ENCODE measurements at regions not wholly inside any gene's neighbourhood (a gene's known extent, or its start where the extent isn't known, plus 50 kb on each side); places are given as distances from the start of the nearest gene placed in this dataset.

DNA sequence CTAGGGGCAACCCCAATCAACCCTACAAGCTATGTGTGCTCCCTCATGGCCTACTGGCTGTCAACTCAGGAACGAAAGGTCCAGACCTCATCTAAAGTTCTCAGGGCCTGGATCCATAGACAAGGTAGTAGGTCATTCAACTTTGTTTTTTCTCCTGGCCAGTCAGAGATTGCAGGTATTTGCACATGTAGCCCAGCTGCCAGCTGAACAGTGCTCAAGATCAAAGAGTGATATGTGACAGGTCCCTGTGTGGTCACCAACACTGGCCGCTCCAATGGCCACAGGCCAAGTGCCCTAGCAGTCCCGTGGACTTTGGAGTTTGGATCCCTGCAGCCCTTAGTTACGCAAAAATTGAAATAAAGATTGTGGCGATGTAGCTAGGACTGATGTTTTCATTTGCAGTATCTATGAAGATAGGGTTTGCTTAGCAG is 60.6 kb upstream of the ATXN1 start:
- no peak for TF ChIP-seq POLR2AphosphoS5 (IDR thresholded peaks at IDR 0.05)
- TF ChIP-seq, protein P1, sequence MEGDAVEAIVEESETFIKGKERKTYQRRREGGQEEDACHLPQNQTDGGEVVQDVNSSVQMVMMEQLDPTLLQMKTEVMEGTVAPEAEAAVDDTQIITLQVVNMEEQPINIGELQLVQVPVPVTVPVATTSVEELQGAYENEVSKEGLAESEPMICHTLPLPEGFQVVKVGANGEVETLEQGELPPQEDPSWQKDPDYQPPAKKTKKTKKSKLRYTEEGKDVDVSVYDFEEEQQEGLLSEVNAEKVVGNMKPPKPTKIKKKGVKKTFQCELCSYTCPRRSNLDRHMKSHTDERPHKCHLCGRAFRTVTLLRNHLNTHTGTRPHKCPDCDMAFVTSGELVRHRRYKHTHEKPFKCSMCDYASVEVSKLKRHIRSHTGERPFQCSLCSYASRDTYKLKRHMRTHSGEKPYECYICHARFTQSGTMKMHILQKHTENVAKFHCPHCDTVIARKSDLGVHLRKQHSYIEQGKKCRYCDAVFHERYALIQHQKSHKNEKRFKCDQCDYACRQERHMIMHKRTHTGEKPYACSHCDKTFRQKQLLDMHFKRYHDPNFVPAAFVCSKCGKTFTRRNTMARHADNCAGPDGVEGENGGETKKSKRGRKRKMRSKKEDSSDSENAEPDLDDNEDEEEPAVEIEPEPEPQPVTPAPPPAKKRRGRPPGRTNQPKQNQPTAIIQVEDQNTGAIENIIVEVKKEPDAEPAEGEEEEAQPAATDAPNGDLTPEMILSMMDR (IDR thresholded peaks at IDR 0.05): no peak

All from suprapubic skin (tissue), 3 donors.